Keratinocyte (primary cell): ENCODE measurements at regions not wholly inside any gene's neighbourhood (a gene's known extent, or its start where the extent isn't known, plus 50 kb on each side); places are given as distances from the start of the nearest gene placed in this dataset.

ENCODE experiments used
- DNase-seq: peaks from one replicate; pipeline ENCODE4 v3.0.0-alpha.2; 2011; ENCODE audit warnings: low read depth, missing footprints, low spot score
- FAIRE-seq: peaks from 2 replicates; lab custom pipeline; 2011; peaks lifted over from hg19 to GRCh38; lab: Jason Lieb, UNC
- H2AFZ ChIP-seq: 2 replicates; pipeline ENCODE4 v1.6.0; 2012; ENCODE audit warnings: low read length, control low read depth, inconsistent platforms; ENCODE audit not compliant: control insufficient read depth
- H3K27ac ChIP-seq: 2 replicates; pipeline ENCODE4 v1.5.1; 2011; ENCODE audit warnings: low read length; ENCODE audit not compliant: control insufficient read depth, insufficient read depth
- H3K27me3 ChIP-seq: 3 replicates; pipeline ENCODE4 v1.6.0; 2011; ENCODE audit warnings: low read length; ENCODE audit not compliant: control insufficient read depth, insufficient read depth; ENCODE audit errors: extremely low read depth
- H3K36me3 ChIP-seq, 2 experiments: 2 replicates in 1 of 2; 3 replicates in 1 of 2; pipeline ENCODE4 v1.5.1; 2011; ENCODE audit warnings: low read length in 2 of 2, mild to moderate bottlenecking in 1 of 2; ENCODE audit not compliant: control insufficient read depth in 2 of 2, insufficient read depth in 2 of 2; ENCODE audit errors: extremely low read depth in 1 of 2
- H3K4me1 ChIP-seq: 3 replicates; pipeline ENCODE4 v1.5.1; 2011; ENCODE audit warnings: low read length; ENCODE audit not compliant: control insufficient read depth, insufficient read depth; ENCODE audit errors: extremely low read depth
- H3K4me2 ChIP-seq: 3 replicates; pipeline ENCODE4 v1.6.0; 2011; ENCODE audit warnings: low read depth, low read length; ENCODE audit not compliant: control insufficient read depth, insufficient read depth; ENCODE audit errors: extremely low read depth
- H3K4me3 ChIP-seq, 3 experiments: fragments of 200-600 bp in 1 of 3; sonication (generic) in 1 of 3; 2 replicates in 2 of 3; 3 replicates in 1 of 3; pipeline ENCODE4 v1.5.1; 2011 to 2016; ENCODE audit warnings: low read length in 3 of 3, mild to moderate bottlenecking in 3 of 3, control low read depth in 2 of 3, inconsistent platforms in 1 of 3, low read depth in 1 of 3, mixed read lengths in 1 of 3, mixed run types in 1 of 3, moderate library complexity in 1 of 3; ENCODE audit not compliant: control insufficient read depth in 2 of 3, insufficient read depth in 2 of 3; ENCODE audit errors: extremely low read depth in 1 of 3
- H3K79me2 ChIP-seq: 2 replicates; pipeline ENCODE4 v1.6.0; 2012; ENCODE audit warnings: low read length; ENCODE audit not compliant: control insufficient read depth, insufficient read depth
- H3K9ac ChIP-seq: 3 replicates; pipeline ENCODE4 v1.6.0; 2011; ENCODE audit warnings: low read length; ENCODE audit not compliant: control insufficient read depth, insufficient read depth; ENCODE audit errors: extremely low read depth
- H3K9me1 ChIP-seq: 3 replicates; pipeline ENCODE4 v1.6.0; 2011; ENCODE audit warnings: low read length; ENCODE audit not compliant: control insufficient read depth, insufficient read depth; ENCODE audit errors: extremely low read depth
- H3K9me3 ChIP-seq: 2 replicates; pipeline ENCODE4 v1.5.1; 2012; ENCODE audit warnings: low read depth, low read length; ENCODE audit not compliant: control insufficient read depth
- H4K20me1 ChIP-seq: 3 replicates; pipeline ENCODE4 v1.6.0; 2011; ENCODE audit warnings: low read length; ENCODE audit not compliant: control insufficient read depth, insufficient read depth; ENCODE audit errors: extremely low read depth
- EZH2 ChIP-seq: IDR thresholded peaks from one replicate; pipeline ENCODE4 v1.6.1; 2012; ENCODE audit warnings: inconsistent platforms, mild to moderate bottlenecking, low read length, moderate library complexity
- dilution Hi-C: fragments of 300-500 bp; cut with MboI; formaldehyde crosslinking; loops from one replicate; pipeline ENCODE4 v1.7.0; 2020; ENCODE audit warnings: low sequenced_read_pairs; ENCODE audit not compliant: extremely low pct_ligation_motif_present
- TF ChIP-seq, protein P1 (sequence below), 3 experiments: IDR thresholded peaks in 1 of 3; conservative IDR thresholded peaks in 1 of 3; optimal IDR thresholded peaks in 1 of 3; 2 replicates in 2 of 3; 3 replicates in 1 of 3; pipeline versions ENCODE3 to v1.5.1; 2011; ENCODE audit warnings: low read length in 3 of 3, mild to moderate bottlenecking in 3 of 3, moderate library complexity in 2 of 3, control low read depth in 1 of 3, inconsistent platforms in 1 of 3; ENCODE audit not compliant: insufficient read depth in 2 of 3; ENCODE audit errors: extremely low read depth in 1 of 3

DNA sequence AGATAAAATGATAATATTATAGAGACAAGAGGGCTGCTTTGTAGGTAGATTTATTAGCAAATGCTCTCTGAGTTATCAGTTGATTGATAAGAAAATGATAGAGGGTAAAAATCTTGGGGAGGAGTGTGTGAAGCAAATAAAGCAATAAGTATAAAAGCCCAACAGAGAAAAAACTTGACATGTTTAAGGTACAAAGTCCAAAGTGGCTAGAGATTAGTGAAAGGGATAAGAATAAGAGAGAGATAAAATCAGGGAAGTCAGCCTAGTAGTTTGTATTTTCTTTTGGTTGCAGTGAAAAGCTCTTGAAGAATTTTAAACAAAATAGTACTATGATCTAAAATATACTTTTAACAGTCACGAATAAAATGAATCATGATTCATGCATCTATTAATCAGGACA is 246.2 kb upstream of the LRIG3 start:
- Histone ChIP-seq H3K9ac (no peak overlapping the region), H3K27me3 (no peaks in the 10 kb centered on the region), H2AFZ (no peak overlapping the region), H3K9me3 (no peaks in the 10 kb centered on the region), H3K79me2 (no peaks in the 10 kb centered on the region), H3K4me2 (no peak overlapping the region), H3K27ac (no peak overlapping the region), H4K20me1 (no peaks in the 10 kb centered on the region), H3K4me3 (no peak overlapping the region), H3K4me1 (no peaks in the 10 kb centered on the region), H3K9me1 (no peaks in the 10 kb centered on the region), H3K36me3 (no peaks in the 10 kb centered on the region)
- TF ChIP-seq, protein P1, sequence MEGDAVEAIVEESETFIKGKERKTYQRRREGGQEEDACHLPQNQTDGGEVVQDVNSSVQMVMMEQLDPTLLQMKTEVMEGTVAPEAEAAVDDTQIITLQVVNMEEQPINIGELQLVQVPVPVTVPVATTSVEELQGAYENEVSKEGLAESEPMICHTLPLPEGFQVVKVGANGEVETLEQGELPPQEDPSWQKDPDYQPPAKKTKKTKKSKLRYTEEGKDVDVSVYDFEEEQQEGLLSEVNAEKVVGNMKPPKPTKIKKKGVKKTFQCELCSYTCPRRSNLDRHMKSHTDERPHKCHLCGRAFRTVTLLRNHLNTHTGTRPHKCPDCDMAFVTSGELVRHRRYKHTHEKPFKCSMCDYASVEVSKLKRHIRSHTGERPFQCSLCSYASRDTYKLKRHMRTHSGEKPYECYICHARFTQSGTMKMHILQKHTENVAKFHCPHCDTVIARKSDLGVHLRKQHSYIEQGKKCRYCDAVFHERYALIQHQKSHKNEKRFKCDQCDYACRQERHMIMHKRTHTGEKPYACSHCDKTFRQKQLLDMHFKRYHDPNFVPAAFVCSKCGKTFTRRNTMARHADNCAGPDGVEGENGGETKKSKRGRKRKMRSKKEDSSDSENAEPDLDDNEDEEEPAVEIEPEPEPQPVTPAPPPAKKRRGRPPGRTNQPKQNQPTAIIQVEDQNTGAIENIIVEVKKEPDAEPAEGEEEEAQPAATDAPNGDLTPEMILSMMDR (optimal IDR thresholded peaks at IDR 0.05 in 1 of 3, IDR thresholded peaks at IDR 0.05 in 1 of 3, conservative IDR thresholded peaks at IDR 0.05 in 1 of 3; ENCODE audit: extremely low read depth in 1 of 3, insufficient read depth in 2 of 3, low read length in 3 of 3), result no peak
- TF ChIP-seq EZH2, result no peak
- no peak for DNase-seq
- no peak for FAIRE-seq
- dilution Hi-C loops, result no loop called here

DNA sequence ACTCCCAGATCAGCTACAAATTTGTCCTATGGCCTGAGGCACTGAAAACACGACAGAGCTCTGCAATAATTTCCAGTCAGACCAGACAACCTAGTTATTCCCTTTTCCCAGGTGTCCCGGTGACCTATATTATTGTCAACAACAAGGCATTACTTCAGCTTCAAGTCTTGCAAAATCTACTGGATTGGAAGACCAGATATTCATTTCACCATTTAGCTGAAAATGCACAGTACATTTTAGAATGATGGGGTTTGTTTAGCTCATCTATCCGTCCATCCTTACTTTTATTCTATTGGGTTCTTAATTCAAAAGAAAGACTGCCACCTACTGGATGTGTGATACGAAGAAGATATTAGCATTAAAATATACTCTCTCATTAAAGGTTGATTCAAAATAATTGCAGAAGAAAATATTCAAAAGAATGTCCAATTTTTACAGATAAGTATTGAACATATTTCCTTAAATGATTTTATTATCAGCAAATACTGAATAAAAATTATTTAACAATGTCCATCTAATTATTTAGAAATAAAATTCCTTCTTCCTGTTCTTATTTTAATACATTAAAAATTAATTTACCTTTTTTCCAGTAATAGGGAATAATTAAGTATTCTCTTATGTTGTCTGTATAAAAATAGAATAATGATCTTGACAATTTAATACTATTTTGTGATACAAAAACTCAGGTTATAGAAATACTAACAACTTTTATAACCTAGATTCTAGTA is 244.9 kb upstream of the LRIG3 start:
- H3K9me1 ChIP-seq, result no peaks in the 10 kb centered on the region
- DNase-seq, result no peak
- no peaks in the 10 kb centered on the region for H4K20me1 ChIP-seq
- no peak overlapping the region for H3K4me3 ChIP-seq
- H3K36me3 ChIP-seq, result no peaks in the 10 kb centered on the region
- TF ChIP-seq EZH2, result no peak
- TF ChIP-seq, protein P1 (optimal IDR thresholded peaks at IDR 0.05 in 1 of 3, IDR thresholded peaks at IDR 0.05 in 1 of 3, conservative IDR thresholded peaks at IDR 0.05 in 1 of 3; ENCODE audit: extremely low read depth in 1 of 3, insufficient read depth in 2 of 3, low read length in 3 of 3), result peak in 2 of 3 experiments; percentile 17 to 42
- dilution Hi-C loops, result no loop called here
- peak overlapping the region; percentile 41 for H3K4me2 ChIP-seq
- H3K27ac ChIP-seq, result no peak overlapping the region
- H3K27me3 ChIP-seq, result no peaks in the 10 kb centered on the region
- no peaks in the 10 kb centered on the region for H3K79me2 ChIP-seq
- no peaks in the 10 kb centered on the region for H3K9me3 ChIP-seq
- H3K4me1 ChIP-seq, result no peaks in the 10 kb centered on the region
- H3K9ac ChIP-seq, result no peak overlapping the region
- peak overlapping the region; percentile 62 for H2AFZ ChIP-seq
- no peak for FAIRE-seq
